H9 (cell line): ENCODE measurements at regions not wholly inside any gene's neighbourhood (a gene's known extent, or its start where the extent isn't known, plus 50 kb on each side); places are given as distances from the start of the nearest gene placed in this dataset.

Experiments
- DNase-seq: peaks from one replicate; pipeline ENCODE4 v3.0.0-alpha.2; 2017
- H2AFZ ChIP-seq: one replicate; pipeline ENCODE4 v1.6.1; 2013; ENCODE audit warnings: mild to moderate bottlenecking, low read length, control low read depth, moderate library complexity
- H2AK5ac ChIP-seq: 2 replicates; pipeline ENCODE4 v1.6.1; 2013; ENCODE audit warnings: low read length, control low read depth, mixed read lengths; ENCODE audit not compliant: insufficient read length
- H2BK120ac ChIP-seq: one replicate; pipeline ENCODE4 v1.6.1; 2013; ENCODE audit warnings: low read depth, mild to moderate bottlenecking, low read length, control low read depth, inconsistent platforms; ENCODE audit not compliant: poor library complexity, severe bottlenecking
- H2BK12ac ChIP-seq: 2 replicates; pipeline ENCODE4 v1.6.1; 2013; ENCODE audit warnings: low read length, control low read depth, mixed read lengths, low read depth; ENCODE audit not compliant: insufficient read length
- H2BK15ac ChIP-seq: 2 replicates; pipeline ENCODE4 v1.6.1; 2013; ENCODE audit warnings: low read depth, low read length, control low read depth
- H2BK20ac ChIP-seq: one replicate; pipeline ENCODE4 v1.6.1; 2013; ENCODE audit warnings: low read depth, mild to moderate bottlenecking, low read length, control low read depth, inconsistent platforms; ENCODE audit not compliant: poor library complexity, severe bottlenecking
- H2BK5ac ChIP-seq: 2 replicates; pipeline ENCODE4 v1.6.1; 2013; ENCODE audit warnings: low read length, control low read depth, mixed read lengths; ENCODE audit not compliant: insufficient read length
- H3K14ac ChIP-seq: 2 replicates; pipeline ENCODE4 v1.6.1; 2013; ENCODE audit warnings: low read length, control low read depth; ENCODE audit not compliant: insufficient read depth
- H3K18ac ChIP-seq: 2 replicates; pipeline ENCODE4 v1.6.1; 2013; ENCODE audit warnings: low read depth, mild to moderate bottlenecking, mixed read lengths, low read length, control low read depth; ENCODE audit not compliant: insufficient read length
- H3K23ac ChIP-seq: 2 replicates; pipeline ENCODE4 v1.6.1; 2013; ENCODE audit warnings: low read length, control low read depth, mixed read lengths, low read depth; ENCODE audit not compliant: insufficient read length
- H3K23me2 ChIP-seq: 2 replicates; pipeline ENCODE4 v1.6.1; 2013; ENCODE audit warnings: low read depth, mild to moderate bottlenecking, mixed read lengths, low read length, control low read depth; ENCODE audit not compliant: insufficient read length, poor library complexity, severe bottlenecking
- H3K27ac ChIP-seq: 2 replicates; pipeline ENCODE4 v1.5.1; 2013; ENCODE audit warnings: low read length, control low read depth, mixed read lengths, low read depth; ENCODE audit not compliant: insufficient read length
- H3K27me3 ChIP-seq: 2 replicates; pipeline ENCODE4 v1.6.1; 2013; ENCODE audit warnings: low read length, control low read depth, inconsistent platforms; ENCODE audit not compliant: insufficient read depth
- H3K4ac ChIP-seq: 2 replicates; pipeline ENCODE4 v1.6.1; 2013; ENCODE audit warnings: low read depth, mild to moderate bottlenecking, control low read depth, inconsistent platforms, low read length, moderate library complexity
- H3K4me1 ChIP-seq: 2 replicates; pipeline ENCODE4 v1.6.1; 2013; ENCODE audit warnings: low read length, control low read depth, inconsistent platforms; ENCODE audit not compliant: insufficient read depth
- H3K4me2 ChIP-seq: 2 replicates; pipeline ENCODE4 v1.6.1; 2013; ENCODE audit warnings: low read length, control low read depth, mixed read lengths; ENCODE audit not compliant: insufficient read length, insufficient read depth
- H3K56ac ChIP-seq: 2 replicates; pipeline ENCODE4 v1.6.1; 2013; ENCODE audit warnings: low read depth, mild to moderate bottlenecking, mixed read lengths, low read length, control low read depth; ENCODE audit not compliant: insufficient read length
- H3K79me1 ChIP-seq: 2 replicates; pipeline ENCODE4 v1.6.1; 2013; ENCODE audit warnings: low read depth, mild to moderate bottlenecking, moderate library complexity, low read length, control low read depth, inconsistent platforms; ENCODE audit not compliant: insufficient read depth, poor library complexity, severe bottlenecking
- H3K79me2 ChIP-seq: 2 replicates; pipeline ENCODE4 v1.6.1; 2013; ENCODE audit warnings: low read length, control low read depth, inconsistent platforms; ENCODE audit not compliant: insufficient read depth
- H3K9ac ChIP-seq: 2 replicates; pipeline ENCODE4 v1.6.1; 2013; ENCODE audit warnings: low read length, control low read depth, mixed read lengths; ENCODE audit not compliant: insufficient read length; ENCODE audit errors: extremely low read depth
- H3K9me3 ChIP-seq: one replicate; pipeline ENCODE4 v1.6.1; 2013; ENCODE audit warnings: low read depth, low read length, inconsistent platforms; ENCODE audit not compliant: control insufficient read depth
- H3T11ph ChIP-seq: one replicate; pipeline ENCODE4 v1.6.1; 2013; ENCODE audit warnings: mild to moderate bottlenecking, low read length, control low read depth, inconsistent platforms
- H4K20me1 ChIP-seq: one replicate; pipeline ENCODE4 v1.6.1; 2013; ENCODE audit not compliant: control insufficient read depth, insufficient read length, insufficient read depth
- H4K5ac ChIP-seq: 2 replicates; pipeline ENCODE4 v1.6.1; 2013; ENCODE audit warnings: low read depth, mild to moderate bottlenecking, mixed read lengths, low read length, control low read depth; ENCODE audit not compliant: insufficient read length
- H4K8ac ChIP-seq: replicated peaks from 2 replicates; pipeline ENCODE4 v1.6.1; 2013; ENCODE audit warnings: low read length, control low read depth, mixed read lengths, low read depth; ENCODE audit not compliant: insufficient read length
- H4K91ac ChIP-seq: 2 replicates; pipeline ENCODE4 v1.6.1; 2013; ENCODE audit warnings: low read depth, mild to moderate bottlenecking, moderate library complexity, mixed read lengths, low read length, control low read depth; ENCODE audit not compliant: insufficient read length
- H3K27ac Mint-ChIP-seq, 3 experiments: 2 replicates in 2 of 3; 3 replicates in 1 of 3; pipeline ENCODE4 v1.8.0; 2020 to 2021; ENCODE audit warnings: mixed read lengths in 3 of 3, mild to moderate bottlenecking in 1 of 3, moderate library complexity in 1 of 3
- H3K27me3 Mint-ChIP-seq: 2 replicates; pipeline ENCODE4 v1.8.0; 2021; ENCODE audit warnings: low read depth, mild to moderate bottlenecking, moderate library complexity, mixed read lengths
- H3K36me3 Mint-ChIP-seq, 3 experiments: 2 replicates in 2 of 3; 3 replicates in 1 of 3; pipeline ENCODE4 v1.8.0; 2020 to 2021; ENCODE audit warnings: low read depth in 3 of 3, mixed read lengths in 3 of 3; ENCODE audit not compliant: insufficient read depth in 1 of 3
- H3K4me1 Mint-ChIP-seq, 2 experiments: 2 replicates each; pipeline ENCODE4 v1.8.0; 2020; ENCODE audit warnings: mixed read lengths in 2 of 2
- H3K4me3 Mint-ChIP-seq, 2 experiments: 2 replicates in 1 of 2; 3 replicates in 1 of 2; pipeline ENCODE4 v1.8.0; 2020 to 2021; ENCODE audit warnings: mild to moderate bottlenecking in 2 of 2, mixed read lengths in 2 of 2, moderate library complexity in 1 of 2
- H3K9me3 Mint-ChIP-seq, 2 experiments: 2 replicates in 1 of 2; 3 replicates in 1 of 2; pipeline ENCODE4 v1.8.0; 2020; ENCODE audit warnings: mild to moderate bottlenecking in 2 of 2, mixed read lengths in 2 of 2, moderate library complexity in 1 of 2
- WGBS: extraction: QIAGEN DNeasy Blood & Tissue Kit; methylation state at CpG from one replicate; pipeline ENCODE4 v1.1.7; 2013; ENCODE audit warnings: missing lambda C conversion rate, low lambda C conversion rate, mixed read lengths; ENCODE audit not compliant: insufficient read length; ENCODE audit errors: extremely low coverage; 5-methylcytosine and 5-hydroxymethylcytosine counted together
- TF ChIP-seq, protein P1 (sequence below): fragments of 200-600 bp; sonication (generic); conservative IDR thresholded peaks from 3 replicates; pipeline ENCODE4 v1.8.0; 2021; ENCODE audit warnings: antibody characterized with exemption, mild to moderate bottlenecking

DNA sequence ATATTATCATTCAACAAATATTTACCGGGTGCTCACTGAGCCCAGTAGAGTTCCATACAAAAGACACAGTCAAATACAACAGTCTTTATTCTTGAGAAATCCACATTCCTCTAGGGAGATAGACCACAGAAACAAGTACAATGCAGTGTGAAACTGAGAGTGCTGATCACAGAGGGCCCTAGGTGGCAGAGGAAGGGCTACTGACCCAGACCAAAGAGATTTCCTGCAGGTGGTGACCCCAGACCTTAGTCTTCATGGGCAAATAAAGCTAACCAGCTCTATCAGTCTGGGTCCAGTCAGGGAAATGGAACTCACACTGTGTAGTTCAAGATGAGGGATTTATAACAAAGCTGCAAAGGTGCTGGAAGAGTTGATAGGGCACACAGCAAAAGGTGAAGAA is 110.4 kb upstream of the SLC27A6 start:
- Histone ChIP-seq H2BK15ac (no peak overlapping the region), H3K79me2 (no peaks in the 10 kb centered on the region), H2BK120ac (no peak overlapping the region), H2BK5ac (no peak overlapping the region), H4K91ac (no peak overlapping the region), H2AK5ac (no peak overlapping the region), H2AFZ (no peak overlapping the region), H3K4ac (no peak overlapping the region), H4K5ac (no peak overlapping the region), H3K56ac (no peak overlapping the region), H3K23me2 (no peaks in the 10 kb centered on the region), H3K27me3 (no peaks in the 10 kb centered on the region), H3K27ac (no peak overlapping the region), H2BK12ac (no peak overlapping the region), H3K18ac (no peak overlapping the region), H4K8ac (no peak overlapping the region), H3T11ph (no peak overlapping the region), H4K20me1 (no peaks in the 10 kb centered on the region), H3K9me3 (no peaks in the 10 kb centered on the region), H3K79me1 (no peaks in the 10 kb centered on the region), H2BK20ac (no peak overlapping the region), H3K9ac (no peak overlapping the region), H3K14ac (no peak overlapping the region), H3K4me2 (no peak overlapping the region), H3K4me1 (no peaks in the 10 kb centered on the region), H3K23ac (no peak overlapping the region)
- peaks cover 3 to 21% (median 4%) of the 10 kb centered on the region in 3 experiments; a peak in 5 of 7 replicates for H3K36me3 Mint-ChIP-seq
- no CpG with 5 or more reads among the region's 1 CpG for WGBS
- H3K4me3 Mint-ChIP-seq: no peak overlapping the region
- no peak overlapping the region for H3K27ac Mint-ChIP-seq
- H3K27me3 Mint-ChIP-seq: no peaks in the 10 kb centered on the region
- TF ChIP-seq, protein P1, sequence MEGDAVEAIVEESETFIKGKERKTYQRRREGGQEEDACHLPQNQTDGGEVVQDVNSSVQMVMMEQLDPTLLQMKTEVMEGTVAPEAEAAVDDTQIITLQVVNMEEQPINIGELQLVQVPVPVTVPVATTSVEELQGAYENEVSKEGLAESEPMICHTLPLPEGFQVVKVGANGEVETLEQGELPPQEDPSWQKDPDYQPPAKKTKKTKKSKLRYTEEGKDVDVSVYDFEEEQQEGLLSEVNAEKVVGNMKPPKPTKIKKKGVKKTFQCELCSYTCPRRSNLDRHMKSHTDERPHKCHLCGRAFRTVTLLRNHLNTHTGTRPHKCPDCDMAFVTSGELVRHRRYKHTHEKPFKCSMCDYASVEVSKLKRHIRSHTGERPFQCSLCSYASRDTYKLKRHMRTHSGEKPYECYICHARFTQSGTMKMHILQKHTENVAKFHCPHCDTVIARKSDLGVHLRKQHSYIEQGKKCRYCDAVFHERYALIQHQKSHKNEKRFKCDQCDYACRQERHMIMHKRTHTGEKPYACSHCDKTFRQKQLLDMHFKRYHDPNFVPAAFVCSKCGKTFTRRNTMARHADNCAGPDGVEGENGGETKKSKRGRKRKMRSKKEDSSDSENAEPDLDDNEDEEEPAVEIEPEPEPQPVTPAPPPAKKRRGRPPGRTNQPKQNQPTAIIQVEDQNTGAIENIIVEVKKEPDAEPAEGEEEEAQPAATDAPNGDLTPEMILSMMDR: no peak
- no peaks in the 10 kb centered on the region for H3K4me1 Mint-ChIP-seq
- peaks cover 15 to 31% of the 10 kb centered on the region in 2 experiments for H3K9me3 Mint-ChIP-seq
- no peak for DNase-seq
